ENCODE measurements at regions not wholly inside any gene's neighbourhood (a gene's known extent, or its start where the extent isn't known, plus 50 kb on each side); places are given as distances from the start of the nearest gene placed in this dataset.

- TF ChIP-seq FOXP2 (optimal IDR thresholded peaks at IDR 0.05; ENCODE audit: borderline replicate concordance, extremely low read depth, extremely low read length, insufficient read depth) (no peak), TAF1 (IDR thresholded peaks at IDR 0.05; ENCODE audit: borderline replicate concordance, insufficient read depth, low read length) (no peak), REST (IDR thresholded peaks at IDR 0.05; ENCODE audit: insufficient read depth in 1 of 2, low read depth in 2 of 2, low read length in 2 of 2) (no peak), SIN3A (IDR thresholded peaks at IDR 0.05; ENCODE audit: borderline replicate concordance, insufficient read depth, low read length) (no peak), POLR2AphosphoS5 (IDR thresholded peaks at IDR 0.05; ENCODE audit: low read depth, low read length) (no peak)
Measured at GRCh38 chr1:30295266-30295665, 428.1 kb downstream of the MATN1 start.

- TF ChIP-seq FOXP2 (optimal IDR thresholded peaks at IDR 0.05; ENCODE audit: borderline replicate concordance, extremely low read depth, extremely low read length, insufficient read depth), result no peak
- no peak for TF ChIP-seq TAF1 (IDR thresholded peaks at IDR 0.05; ENCODE audit: borderline replicate concordance, insufficient read depth, low read length)
- TF ChIP-seq REST (IDR thresholded peaks at IDR 0.05; ENCODE audit: insufficient read depth in 1 of 2, low read depth in 2 of 2, low read length in 2 of 2), result no peak
Measured at GRCh38 chr1:30294508-30294907, 428.9 kb downstream of the MATN1 start.

- TF ChIP-seq REST (IDR thresholded peaks at IDR 0.05; ENCODE audit: insufficient read depth in 1 of 2, low read depth in 2 of 2, low read length in 2 of 2) (no peak), TAF1 (IDR thresholded peaks at IDR 0.05; ENCODE audit: borderline replicate concordance, insufficient read depth, low read length) (no peak), POLR2AphosphoS5 (IDR thresholded peaks at IDR 0.05; ENCODE audit: low read depth, low read length) (no peak), FOXP2 (optimal IDR thresholded peaks at IDR 0.05; ENCODE audit: borderline replicate concordance, extremely low read depth, extremely low read length, insufficient read depth) (no peak), SIN3A (IDR thresholded peaks at IDR 0.05; ENCODE audit: borderline replicate concordance, insufficient read depth, low read length) (no peak)
Measured at GRCh38 chr1:30292451-30292850, 430.9 kb downstream of the MATN1 start.

- TF ChIP-seq REST (IDR thresholded peaks at IDR 0.05; ENCODE audit: insufficient read depth in 1 of 2, low read depth in 2 of 2, low read length in 2 of 2) (no peak), POLR2AphosphoS5 (IDR thresholded peaks at IDR 0.05; ENCODE audit: low read depth, low read length) (no peak), SIN3A (IDR thresholded peaks at IDR 0.05; ENCODE audit: borderline replicate concordance, insufficient read depth, low read length) (no peak)
Measured at GRCh38 chr1:30291526-30291925, 431.9 kb downstream of the MATN1 start.

- TF ChIP-seq POLR2AphosphoS5 (IDR thresholded peaks at IDR 0.05; ENCODE audit: low read depth, low read length), result no peak
Measured at GRCh38 chr1:30290581-30290980, 432.8 kb downstream of the MATN1 start.

All from PFSK-1 (cell line).